ENCODE measurements at regions not wholly inside any gene's neighbourhood (a gene's known extent, or its start where the extent isn't known, plus 50 kb on each side); places are given as distances from the start of the nearest gene placed in this dataset.

GRCh38 chr6:148653138-148653776, 93.6 kb upstream of the UST start:
- no peak for DNase-seq

GRCh38 chr6:148657048-148657447, 89.8 kb upstream of the UST start:
- DNase-seq: no peak

- no peak for DNase-seq
These were observed 88.0 kb upstream of the UST start for GRCh38 chr6:148658681-148659430.

GRCh38 chr6:148667395-148667794, 79.4 kb upstream of the UST start:
- DNase-seq: no peak

GRCh38 chr6:148671085-148671484, 75.7 kb upstream of the UST start:
- no peak for DNase-seq

- DNase-seq: no peak
These were observed 74.9 kb upstream of the UST start for GRCh38 chr6:148671952-148672351.

GRCh38 chr6:148674306-148674705, 72.5 kb upstream of the UST start:
- DNase-seq: no peak

- DNase-seq: no peak
These were observed 69.0 kb upstream of the UST start for GRCh38 chr6:148677594-148678476.

- no peak for DNase-seq
These were observed 68.1 kb upstream of the UST start for GRCh38 chr6:148678682-148679081.

- no peak for DNase-seq
These were observed 65.2 kb upstream of the UST start for GRCh38 chr6:148681666-148682065.

GRCh38 chr6:148682252-148682651, 64.6 kb upstream of the UST start:
- no peak for DNase-seq

GRCh38 chr6:148682990-148683389, 63.8 kb upstream of the UST start:
- no peak for DNase-seq

GRCh38 chr6:148689168-148689567, 57.7 kb upstream of the UST start:
- no peak for DNase-seq

- no peak for DNase-seq
These were observed 52.8 kb upstream of the UST start for GRCh38 chr6:148693882-148694484.
